ENCODE measurements at regions not wholly inside any gene's neighbourhood (a gene's known extent, or its start where the extent isn't known, plus 50 kb on each side); places are given as distances from the start of the nearest gene placed in this dataset.

- ChIA-PET POLR2A (no interaction called here), CTCF (no interaction called here)
- no peaks in the 10 kb centered on the region for H3K4me1 ChIP-seq (ENCODE audit: control insufficient read depth in 2 of 2, insufficient read depth in 2 of 2, low read length in 2 of 2)
- no peaks in the 10 kb centered on the region for H3K4me1 Mint-ChIP-seq
- no peak overlapping the region for H3K27ac ChIP-seq (ENCODE audit: low read depth, low read length)
- H3K9me3 ChIP-seq (ENCODE audit: control insufficient read depth in 2 of 3, low read length in 3 of 3): no peaks in the 10 kb centered on the region
- H3K4me3 Mint-ChIP-seq: no peak overlapping the region
- intact Hi-C loops (cut with micrococcal nuclease): no loop called here
- no peak overlapping the region for H3K4me3 ChIP-seq (ENCODE audit: low read length)
- peaks cover 0 to 3% (median 0%) of the 10 kb centered on the region in 11 donors for H3K9me3 Mint-ChIP-seq
- DNase-seq (no peak), ATAC-seq (no peak)
- H3K36me3 Mint-ChIP-seq: no peaks in the 10 kb centered on the region
- no peak overlapping the region for H3K27ac Mint-ChIP-seq
- no peaks in the 10 kb centered on the region for H3K27me3 ChIP-seq (ENCODE audit: control insufficient read depth in 2 of 2, insufficient read depth in 2 of 2, low read length in 2 of 2)
- H3K36me3 ChIP-seq (ENCODE audit: control insufficient read depth in 2 of 3, insufficient read depth in 3 of 3, low read length in 3 of 3): no peaks in the 10 kb centered on the region
- no peaks in the 10 kb centered on the region for H3K27me3 Mint-ChIP-seq
Measured at GRCh38 chr5:167658889-167659288, 632.6 kb upstream of the WWC1 start.

- Histone ChIP-seq H3K4me1 (ENCODE audit: control insufficient read depth in 2 of 2, insufficient read depth in 2 of 2, low read length in 2 of 2) (no peaks in the 10 kb centered on the region), H3K9me3 (ENCODE audit: control insufficient read depth in 2 of 3, low read length in 3 of 3) (no peaks in the 10 kb centered on the region), H3K36me3 (ENCODE audit: control insufficient read depth in 2 of 3, insufficient read depth in 3 of 3, low read length in 3 of 3) (no peaks in the 10 kb centered on the region), H3K27ac (ENCODE audit: low read depth, low read length) (no peak overlapping the region), H3K4me3 (ENCODE audit: low read length) (no peak overlapping the region), H3K27me3 (ENCODE audit: control insufficient read depth in 2 of 2, insufficient read depth in 2 of 2, low read length in 2 of 2) (no peaks in the 10 kb centered on the region)
- Mint-ChIP-seq H3K4me3 (no peak overlapping the region), H3K27me3 (no peaks in the 10 kb centered on the region), H3K9me3 (peaks cover 0 to 3% (median 0%) of the 10 kb centered on the region in 11 donors), H3K27ac (no peak overlapping the region), H3K4me1 (no peaks in the 10 kb centered on the region), H3K36me3 (no peaks in the 10 kb centered on the region)
- intact Hi-C loops (cut with micrococcal nuclease): no loop called here
- no peak for ATAC-seq
- POLR2A ChIA-PET: no interaction called here
- DNase-seq: no peak
- CTCF ChIA-PET: no interaction called here
Measured at GRCh38 chr5:167661605-167662004, 629.8 kb upstream of the WWC1 start.

- CTCF ChIA-PET: no interaction called here
- intact Hi-C loops (cut with micrococcal nuclease): no loop called here
- H3K27me3 ChIP-seq (ENCODE audit: control insufficient read depth in 2 of 2, insufficient read depth in 2 of 2, low read length in 2 of 2): no peaks in the 10 kb centered on the region
- H3K27ac ChIP-seq (ENCODE audit: low read depth, low read length): no peak overlapping the region
- DNase-seq: no peak
- no peaks in the 10 kb centered on the region for H3K9me3 ChIP-seq (ENCODE audit: control insufficient read depth in 2 of 3, low read length in 3 of 3)
- POLR2A ChIA-PET: no interaction called here
- Mint-ChIP-seq H3K27ac (no peak overlapping the region), H3K4me3 (no peak overlapping the region), H3K27me3 (peaks cover 0 to 5% (median 0%) of the 10 kb centered on the region in 5 donors), H3K4me1 (no peaks in the 10 kb centered on the region), H3K9me3 (peaks cover 0 to 3% (median 0%) of the 10 kb centered on the region in 11 donors), H3K36me3 (no peaks in the 10 kb centered on the region)
- ATAC-seq: no peak
- no peak overlapping the region for H3K4me3 ChIP-seq (ENCODE audit: low read length)
- no peaks in the 10 kb centered on the region for H3K36me3 ChIP-seq (ENCODE audit: control insufficient read depth in 2 of 3, insufficient read depth in 3 of 3, low read length in 3 of 3)
- H3K4me1 ChIP-seq (ENCODE audit: control insufficient read depth in 2 of 2, insufficient read depth in 2 of 2, low read length in 2 of 2): no peaks in the 10 kb centered on the region
Measured at GRCh38 chr5:167664222-167664804, 627.1 kb upstream of the WWC1 start.

DNA sequence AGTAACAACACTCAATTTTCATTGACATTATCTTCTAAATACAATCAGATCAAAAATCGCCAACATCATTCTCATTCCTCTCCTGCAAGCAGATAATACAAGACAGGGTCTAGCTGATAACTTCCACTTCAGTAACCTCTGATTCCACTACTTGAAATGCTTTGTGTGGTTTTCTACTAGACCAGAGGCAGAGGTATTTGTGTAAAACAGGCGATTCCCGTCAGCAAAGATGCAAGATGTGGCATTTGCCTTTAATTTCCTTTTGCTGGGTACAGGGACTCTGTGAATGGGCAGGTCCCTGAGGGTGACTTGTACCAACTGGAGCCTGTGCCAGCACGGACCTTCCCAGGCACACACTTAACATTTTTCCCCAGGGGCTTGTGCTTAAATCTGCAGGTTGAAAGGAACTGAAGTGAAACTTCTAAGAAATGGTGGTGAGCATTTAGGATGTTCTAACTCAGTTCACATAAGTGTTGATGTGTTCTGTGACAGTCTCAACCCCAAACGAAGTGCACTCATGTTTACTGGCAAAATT is 625.5 kb upstream of the WWC1 start:
- H3K4me1 Mint-ChIP-seq: no peaks in the 10 kb centered on the region
- ChIA-PET POLR2A (no interaction called here), CTCF (no interaction called here)
- H3K27me3 Mint-ChIP-seq: peaks cover 0 to 14% (median 0%) of the 10 kb centered on the region in 5 donors
- H3K4me3 ChIP-seq (ENCODE audit: low read length): no peak overlapping the region
- DNase-seq (no peak), ATAC-seq (no peak)
- no peaks in the 10 kb centered on the region for H3K9me3 ChIP-seq (ENCODE audit: control insufficient read depth in 2 of 3, low read length in 3 of 3)
- H3K27ac ChIP-seq (ENCODE audit: low read depth, low read length): no peak overlapping the region
- intact Hi-C loops (cut with micrococcal nuclease): no loop called here
- H3K9me3 Mint-ChIP-seq: peaks cover 0 to 5% (median 0%) of the 10 kb centered on the region in 11 donors
- H3K4me3 Mint-ChIP-seq: no peak overlapping the region
- H3K4me1 ChIP-seq (ENCODE audit: control insufficient read depth in 2 of 2, insufficient read depth in 2 of 2, low read length in 2 of 2): no peaks in the 10 kb centered on the region
- H3K36me3 ChIP-seq (ENCODE audit: control insufficient read depth in 2 of 3, insufficient read depth in 3 of 3, low read length in 3 of 3): no peaks in the 10 kb centered on the region
- H3K27ac Mint-ChIP-seq: no peak overlapping the region
- H3K36me3 Mint-ChIP-seq: no peaks in the 10 kb centered on the region
- H3K27me3 ChIP-seq (ENCODE audit: control insufficient read depth in 2 of 2, insufficient read depth in 2 of 2, low read length in 2 of 2): no peaks in the 10 kb centered on the region

DNA sequence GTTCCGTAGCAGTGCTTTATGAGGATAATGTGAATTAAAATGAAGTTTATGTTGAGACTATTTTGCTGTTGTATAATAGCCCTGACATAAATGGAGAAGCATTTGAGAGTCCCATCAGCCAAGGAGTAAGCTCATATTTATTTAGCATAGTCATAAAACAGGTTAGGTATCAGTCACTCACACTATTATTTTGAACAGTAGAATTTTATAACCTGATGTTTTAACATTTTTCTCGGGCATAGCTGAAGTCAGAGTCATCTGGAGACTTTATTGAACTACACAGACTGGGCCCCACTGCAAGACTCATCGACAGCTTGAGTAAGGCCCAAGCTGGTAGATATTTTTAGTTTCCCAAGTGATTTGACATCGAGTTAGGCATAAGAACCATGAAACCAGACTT is 620.3 kb upstream of the WWC1 start:
- Histone ChIP-seq H3K4me3 (ENCODE audit: low read length) (no peak overlapping the region), H3K9me3 (ENCODE audit: control insufficient read depth in 2 of 3, low read length in 3 of 3) (no peaks in the 10 kb centered on the region), H3K27ac (ENCODE audit: low read depth, low read length) (no peak overlapping the region), H3K27me3 (ENCODE audit: control insufficient read depth in 2 of 2, insufficient read depth in 2 of 2, low read length in 2 of 2) (no peaks in the 10 kb centered on the region), H3K36me3 (ENCODE audit: control insufficient read depth in 2 of 3, insufficient read depth in 3 of 3, low read length in 3 of 3) (no peaks in the 10 kb centered on the region), H3K4me1 (ENCODE audit: control insufficient read depth in 2 of 2, insufficient read depth in 2 of 2, low read length in 2 of 2) (no peaks in the 10 kb centered on the region)
- Mint-ChIP-seq H3K4me3 (no peak overlapping the region), H3K36me3 (no peaks in the 10 kb centered on the region), H3K9me3 (peaks cover 0 to 10% (median 0%) of the 10 kb centered on the region in 11 donors), H3K4me1 (no peaks in the 10 kb centered on the region), H3K27me3 (peaks cover 0 to 14% (median 0%) of the 10 kb centered on the region in 5 donors), H3K27ac (no peak overlapping the region)
- DNase-seq (no peak), ATAC-seq (no peak)
- CTCF ChIA-PET: no interaction called here
- intact Hi-C loops (cut with micrococcal nuclease): no loop called here
- POLR2A ChIA-PET: no interaction called here

GRCh38 chr5:167673942-167674341 is 617.5 kb upstream of the WWC1 start:
- H3K4me1 Mint-ChIP-seq: no peaks in the 10 kb centered on the region
- H3K36me3 ChIP-seq (ENCODE audit: control insufficient read depth in 2 of 3, insufficient read depth in 3 of 3, low read length in 3 of 3): no peaks in the 10 kb centered on the region
- H3K4me3 ChIP-seq (ENCODE audit: low read length): no peak overlapping the region
- H3K4me3 Mint-ChIP-seq: no peak overlapping the region
- no peaks in the 10 kb centered on the region for H3K4me1 ChIP-seq (ENCODE audit: control insufficient read depth in 2 of 2, insufficient read depth in 2 of 2, low read length in 2 of 2)
- ATAC-seq (no peak), DNase-seq (no peak)
- H3K27me3 Mint-ChIP-seq: peaks cover 0 to 13% (median 0%) of the 10 kb centered on the region in 5 donors
- H3K9me3 Mint-ChIP-seq: peaks cover 0 to 21% (median 3%) of the 10 kb centered on the region in 11 donors
- no peaks in the 10 kb centered on the region for H3K9me3 ChIP-seq (ENCODE audit: control insufficient read depth in 2 of 3, low read length in 3 of 3)
- H3K27ac Mint-ChIP-seq: no peak overlapping the region
- H3K27ac ChIP-seq (ENCODE audit: low read depth, low read length): no peak overlapping the region
- no peaks in the 10 kb centered on the region for H3K36me3 Mint-ChIP-seq
- ChIA-PET POLR2A (no interaction called here), CTCF (no interaction called here)
- intact Hi-C loops (cut with micrococcal nuclease): no loop called here
- H3K27me3 ChIP-seq (ENCODE audit: control insufficient read depth in 2 of 2, insufficient read depth in 2 of 2, low read length in 2 of 2): no peaks in the 10 kb centered on the region

DNA sequence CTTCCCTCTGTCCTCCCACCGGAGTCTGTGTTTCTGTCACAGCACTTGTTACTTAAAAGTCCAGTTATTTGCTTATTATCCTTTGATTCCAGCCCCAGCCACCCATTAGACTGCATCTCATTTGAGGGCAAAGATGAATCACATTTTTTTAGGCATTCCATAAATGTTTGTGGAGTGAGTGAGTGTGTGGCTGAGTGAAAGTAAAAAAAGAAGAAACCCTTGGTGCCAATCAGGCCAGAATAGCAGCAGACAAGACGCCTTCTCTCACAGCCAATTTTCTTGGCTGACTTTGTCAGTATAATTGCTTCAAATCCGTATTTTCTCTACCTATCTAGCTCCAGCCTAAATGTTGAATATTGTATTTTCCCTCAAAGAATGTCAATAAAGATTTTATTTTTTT is 613.0 kb upstream of the WWC1 start:
- DNase-seq (no peak), ATAC-seq (no peak)
- Mint-ChIP-seq H3K9me3 (peaks cover 0 to 30% (median 7%) of the 10 kb centered on the region in 11 donors), H3K4me1 (no peaks in the 10 kb centered on the region), H3K4me3 (no peak overlapping the region), H3K27ac (no peak overlapping the region), H3K36me3 (no peaks in the 10 kb centered on the region), H3K27me3 (peaks cover 0 to 4% (median 0%) of the 10 kb centered on the region in 5 donors)
- Histone ChIP-seq H3K4me3 (ENCODE audit: low read length) (no peak overlapping the region), H3K27ac (ENCODE audit: low read depth, low read length) (no peak overlapping the region), H3K4me1 (ENCODE audit: control insufficient read depth in 2 of 2, insufficient read depth in 2 of 2, low read length in 2 of 2) (no peaks in the 10 kb centered on the region), H3K9me3 (ENCODE audit: control insufficient read depth in 2 of 3, low read length in 3 of 3) (no peaks in the 10 kb centered on the region), H3K27me3 (ENCODE audit: control insufficient read depth in 2 of 2, insufficient read depth in 2 of 2, low read length in 2 of 2) (no peaks in the 10 kb centered on the region), H3K36me3 (ENCODE audit: control insufficient read depth in 2 of 3, insufficient read depth in 3 of 3, low read length in 3 of 3) (no peaks in the 10 kb centered on the region)
- ChIA-PET CTCF (no interaction called here), POLR2A (no interaction called here)
- intact Hi-C loops (cut with micrococcal nuclease): no loop called here

Measured in naive thymus-derived CD4-positive, alpha-beta T cell (primary cell).